CD14-positive monocyte (primary cell): ENCODE measurements at regions not wholly inside any gene's neighbourhood (a gene's known extent, or its start where the extent isn't known, plus 50 kb on each side); places are given as distances from the start of the nearest gene placed in this dataset.

ENCODE experiments used
- DNase-seq, 3 donors: peaks; one replicate each; pipeline ENCODE4 v3.0.0-alpha.2; 2011 to 2022
- H2AFZ ChIP-seq: 2 replicates; pipeline ENCODE4 v1.6.0; 2012; ENCODE audit warnings: mild to moderate bottlenecking, low read depth, low read length, inconsistent platforms; ENCODE audit not compliant: insufficient read depth, poor library complexity, severe bottlenecking
- H3K27ac ChIP-seq, 2 donors: 1 replicate in 1 of 2; 2 replicates in 1 of 2; pipeline ENCODE4 v1.5.1; 2012 to 2013; ENCODE audit warnings: low read length in 2 of 2, control low read depth in 1 of 2, inconsistent platforms in 1 of 2, low read depth in 1 of 2, mild to moderate bottlenecking in 1 of 2
- H3K27me3 ChIP-seq, 2 donors: one replicate each; pipeline versions ENCODE4 v1.6.0 to v1.6.1; 2011 to 2013; ENCODE audit warnings: low read length in 2 of 2; ENCODE audit not compliant: control insufficient read depth in 2 of 2, insufficient read depth in 2 of 2
- H3K36me3 ChIP-seq, 2 donors: replicated peaks in 1 of 2; 1 replicate in 1 of 2; 2 replicates in 1 of 2; pipeline versions ENCODE4 v1.5.1 to v1.6.1; 2012 to 2013; ENCODE audit warnings: low read length in 2 of 2, control low read depth in 1 of 2, inconsistent platforms in 1 of 2, mild to moderate bottlenecking in 1 of 2; ENCODE audit not compliant: insufficient read depth in 2 of 2, control insufficient read depth in 1 of 2
- H3K4me1 ChIP-seq, 2 donors: 1 replicate in 1 of 2; 2 replicates in 1 of 2; pipeline versions ENCODE4 v1.5.1 to v1.6.1; 2012 to 2013; ENCODE audit warnings: low read length in 2 of 2, control low read depth in 1 of 2, inconsistent platforms in 1 of 2, mild to moderate bottlenecking in 1 of 2, moderate library complexity in 1 of 2; ENCODE audit not compliant: insufficient read depth in 2 of 2, control insufficient read depth in 1 of 2
- H3K4me2 ChIP-seq: replicated peaks from 2 replicates; pipeline ENCODE3; 2012; ENCODE audit warnings: low read length, moderate library complexity, mild to moderate bottlenecking; ENCODE audit not compliant: poor library complexity, severe bottlenecking; ENCODE audit errors: extremely low read depth
- H3K4me3 ChIP-seq, 3 experiments: fragments of 200-600 bp in 1 of 3; sonication (generic) in 1 of 3; replicated peaks in 1 of 3; 1 replicate in 2 of 3; 2 replicates in 1 of 3; pipeline ENCODE4 v1.5.1; 2011 to 2013; ENCODE audit warnings: low read length in 3 of 3, mild to moderate bottlenecking in 3 of 3, control low read depth in 2 of 3, low read depth in 2 of 3, inconsistent platforms in 1 of 3, moderate library complexity in 1 of 3
- H3K79me2 ChIP-seq: 2 replicates; pipeline ENCODE4 v1.6.0; 2012; ENCODE audit warnings: mild to moderate bottlenecking, control low read depth, inconsistent platforms, low read length, moderate library complexity; ENCODE audit not compliant: insufficient read depth
- H3K9ac ChIP-seq: 2 replicates; pipeline ENCODE4 v1.6.0; 2017; ENCODE audit warnings: low read length, mild to moderate bottlenecking; ENCODE audit not compliant: insufficient read depth, poor library complexity, severe bottlenecking
- H3K9me3 ChIP-seq, 2 donors: replicated peaks in 1 of 2; 1 replicate in 1 of 2; 2 replicates in 1 of 2; pipeline versions ENCODE4 v1.5.1 to v1.6.1; 2012 to 2013; ENCODE audit warnings: low read length in 2 of 2, control low read depth in 1 of 2; ENCODE audit not compliant: control insufficient read depth in 1 of 2, insufficient read depth in 1 of 2
- H4K20me1 ChIP-seq: 2 replicates; pipeline ENCODE4 v1.6.0; 2012; ENCODE audit warnings: mild to moderate bottlenecking, low read length, control low read depth, moderate library complexity; ENCODE audit not compliant: insufficient read depth
- H3K27ac Mint-ChIP-seq, 7 donors: one replicate each; pipeline ENCODE4 v1.8.0; 2020; ENCODE audit warnings: mild to moderate bottlenecking in 7 of 7, mixed read lengths in 7 of 7, moderate library complexity in 6 of 7, inconsistent platforms in 2 of 7
- H3K27me3 Mint-ChIP-seq, 3 donors: one replicate each; pipeline ENCODE4 v1.8.0; 2021 to 2022; ENCODE audit warnings: low read depth in 3 of 3, mild to moderate bottlenecking in 3 of 3, mixed read lengths in 3 of 3, moderate library complexity in 3 of 3, inconsistent platforms in 1 of 3
- H3K36me3 Mint-ChIP-seq, 2 donors: one replicate each; pipeline ENCODE4 v1.8.0; 2020; ENCODE audit warnings: mixed read lengths in 2 of 2, inconsistent platforms in 1 of 2, mild to moderate bottlenecking in 1 of 2
- H3K4me1 Mint-ChIP-seq: one replicate; pipeline ENCODE4 v1.8.0; 2020; ENCODE audit warnings: mild to moderate bottlenecking, mixed read lengths
- H3K4me3 Mint-ChIP-seq, 2 donors: one replicate each; pipeline ENCODE4 v1.8.0; 2020; ENCODE audit warnings: mild to moderate bottlenecking in 2 of 2, mixed read lengths in 2 of 2, moderate library complexity in 1 of 2
- H3K9me3 Mint-ChIP-seq, 7 donors: one replicate each; pipeline ENCODE4 v1.8.0; 2020 to 2022; ENCODE audit warnings: mixed read lengths in 7 of 7, mild to moderate bottlenecking in 6 of 7, moderate library complexity in 6 of 7, inconsistent platforms in 2 of 7
- WGBS: methylation state at CpG from one replicate; pipeline ENCODE4 v1.1.5; 2013; ENCODE audit warnings: missing lambda C conversion rate; ENCODE audit not compliant: insufficient coverage; 5-methylcytosine and 5-hydroxymethylcytosine counted together
- intact Hi-C, 2 donors: fragments of 100-400 bp; cut with micrococcal nuclease; formaldehyde crosslinking; loops; one replicate each; pipeline versions ENCODE4 v1.15.0 to v1.15.1; 2023
- TF ChIP-seq, protein P1 (sequence below): fragments of 200-600 bp; IDR thresholded peaks from one replicate; pipeline ENCODE4 v1.8.0; 2022; ENCODE audit warnings: antibody characterized with exemption, mild to moderate bottlenecking

DNA sequence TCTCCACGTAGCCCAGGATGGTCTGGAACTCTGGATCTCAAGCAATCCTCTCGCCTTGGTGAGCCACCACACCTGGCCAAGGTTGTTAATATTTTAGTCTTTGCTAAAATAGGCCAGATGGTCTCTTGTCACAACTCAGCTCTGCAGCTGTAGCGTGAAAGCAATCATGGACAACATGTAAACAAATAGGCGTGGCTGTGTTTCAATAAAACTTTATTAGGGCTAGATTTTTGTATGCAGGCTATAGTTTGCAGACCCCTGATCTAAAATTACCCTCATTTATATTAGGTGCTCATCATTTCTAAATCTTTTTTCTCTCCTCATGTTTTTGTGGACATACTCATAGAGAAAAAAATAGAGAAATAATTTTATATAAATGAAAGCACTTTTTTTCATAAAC lies 72.1 kb upstream of the SLC28A3 start:
- H3K27ac ChIP-seq, result no peak overlapping the region
- H3K4me1 ChIP-seq, result no peaks in the 10 kb centered on the region
- H3K27me3 ChIP-seq, result no peaks in the 10 kb centered on the region
- H4K20me1 ChIP-seq, result no peaks in the 10 kb centered on the region
- no peak overlapping the region for H3K4me2 ChIP-seq
- TF ChIP-seq, protein P1, sequence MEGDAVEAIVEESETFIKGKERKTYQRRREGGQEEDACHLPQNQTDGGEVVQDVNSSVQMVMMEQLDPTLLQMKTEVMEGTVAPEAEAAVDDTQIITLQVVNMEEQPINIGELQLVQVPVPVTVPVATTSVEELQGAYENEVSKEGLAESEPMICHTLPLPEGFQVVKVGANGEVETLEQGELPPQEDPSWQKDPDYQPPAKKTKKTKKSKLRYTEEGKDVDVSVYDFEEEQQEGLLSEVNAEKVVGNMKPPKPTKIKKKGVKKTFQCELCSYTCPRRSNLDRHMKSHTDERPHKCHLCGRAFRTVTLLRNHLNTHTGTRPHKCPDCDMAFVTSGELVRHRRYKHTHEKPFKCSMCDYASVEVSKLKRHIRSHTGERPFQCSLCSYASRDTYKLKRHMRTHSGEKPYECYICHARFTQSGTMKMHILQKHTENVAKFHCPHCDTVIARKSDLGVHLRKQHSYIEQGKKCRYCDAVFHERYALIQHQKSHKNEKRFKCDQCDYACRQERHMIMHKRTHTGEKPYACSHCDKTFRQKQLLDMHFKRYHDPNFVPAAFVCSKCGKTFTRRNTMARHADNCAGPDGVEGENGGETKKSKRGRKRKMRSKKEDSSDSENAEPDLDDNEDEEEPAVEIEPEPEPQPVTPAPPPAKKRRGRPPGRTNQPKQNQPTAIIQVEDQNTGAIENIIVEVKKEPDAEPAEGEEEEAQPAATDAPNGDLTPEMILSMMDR, result no peak
- Mint-ChIP-seq H3K9me3 (peaks cover 2 to 10% (median 5%) of the 10 kb centered on the region in 7 donors), H3K36me3 (no peaks in the 10 kb centered on the region), H3K27me3 (peaks cover 4 to 7% (median 4%) of the 10 kb centered on the region in 3 donors), H3K27ac (no peak overlapping the region), H3K4me1 (no peaks in the 10 kb centered on the region), H3K4me3 (no peak overlapping the region)
- no peaks in the 10 kb centered on the region for H3K36me3 ChIP-seq
- peaks cover 0 to 9% of the 10 kb centered on the region in 2 donors for H3K9me3 ChIP-seq
- intact Hi-C loops, result no loop called here
- H2AFZ ChIP-seq, result no peak overlapping the region
- no peak overlapping the region for H3K4me3 ChIP-seq
- WGBS, result 100% methylated on average over 1 of the region's 4 CpGs
- DNase-seq, result no peak
- H3K79me2 ChIP-seq, result no peaks in the 10 kb centered on the region
- H3K9ac ChIP-seq, result no peak overlapping the region

DNA sequence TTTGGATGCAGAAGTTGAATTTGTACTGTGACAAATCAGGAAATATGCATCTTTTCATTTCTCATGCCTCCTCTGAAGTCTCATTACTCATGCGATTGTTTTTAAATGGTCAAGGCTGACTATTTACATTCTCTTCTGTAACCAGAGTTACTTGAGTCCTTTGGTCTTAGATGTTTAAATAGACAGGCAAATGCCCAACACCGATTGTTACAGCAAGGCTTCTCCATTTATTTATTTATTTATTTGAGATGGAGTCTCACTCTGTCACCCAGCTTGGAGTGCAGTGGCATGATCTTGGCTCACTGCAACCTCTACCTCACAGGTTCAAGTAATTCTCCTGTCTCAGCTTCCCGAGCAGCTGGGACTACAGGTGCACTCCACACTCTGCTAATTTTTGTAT lies 72.7 kb upstream of the SLC28A3 start:
- Mint-ChIP-seq H3K4me1 (peaks cover under 1% of the 10 kb centered on the region), H3K27me3 (peaks cover 2 to 7% (median 4%) of the 10 kb centered on the region in 3 donors), H3K9me3 (peaks cover 2 to 8% (median 5%) of the 10 kb centered on the region in 7 donors), H3K27ac (no peak overlapping the region), H3K4me3 (no peak overlapping the region), H3K36me3 (no peaks in the 10 kb centered on the region)
- Histone ChIP-seq H3K4me2 (no peak overlapping the region), H3K9ac (no peak overlapping the region), H2AFZ (no peak overlapping the region), H3K4me3 (no peak overlapping the region), H4K20me1 (no peaks in the 10 kb centered on the region), H3K36me3 (no peaks in the 10 kb centered on the region), H3K27me3 (no peaks in the 10 kb centered on the region), H3K4me1 (no peaks in the 10 kb centered on the region), H3K27ac (no peak overlapping the region), H3K79me2 (no peaks in the 10 kb centered on the region), H3K9me3 (peaks cover 0 to 6% of the 10 kb centered on the region in 2 donors)
- intact Hi-C loops, result no loop called here
- TF ChIP-seq, protein P1, result no peak
- WGBS, result 100% methylated on average over 2 of the region's 3 CpGs
- DNase-seq, result no peak
